GM10248 (cell line): ENCODE measurements at regions not wholly inside any gene's neighbourhood (a gene's known extent, or its start where the extent isn't known, plus 50 kb on each side); places are given as distances from the start of the nearest gene placed in this dataset.

ENCODE experiments used
- CTCF ChIA-PET: fragments of 300-600 bp; sonication (Branson Sonifier 250); formaldehyde crosslinking; extraction: SDS; loops from one replicate; lab custom pipeline; 2021; ENCODE audit warnings: antibody characterized with exemption; lab: Yijun Ruan, JAX
- POLR2A ChIA-PET: fragments of 350-650 bp; sonication (Branson Sonifier 250); formaldehyde crosslinking; extraction: SDS; loops from one replicate; lab custom pipeline; 2020; ENCODE audit warnings: antibody characterized with exemption; lab: Yijun Ruan, JAX
- DNase-seq: peaks from one replicate; pipeline ENCODE4 v3.0.0; 2012; ENCODE audit errors: extremely low spot score
- CTCF ChIP-seq: IDR thresholded peaks from 2 replicates; pipeline ENCODE4 v1.5.1; 2012; ENCODE audit warnings: mild to moderate bottlenecking, low read depth; ENCODE audit errors: extremely low read depth, missing control alignments, control extremely low read depth

GRCh38 chr1:219806642-219807041 is 121.7 kb downstream of the SLC30A10 start:
- no peak for TF ChIP-seq CTCF
- ChIA-PET CTCF (no interaction called here), POLR2A (no interaction called here)
- no peak for DNase-seq

- ChIA-PET CTCF (interaction anchor here (1.5 kb wide), 1 partner anchor 10 kb away, joined by 3 read pairs; no protein-coding TSS in a partner anchor), POLR2A (no interaction called here)
Observed at GRCh38 chr1:219806020-219806419, 122.3 kb downstream of the SLC30A10 start.

GRCh38 chr1:219805191-219805590 is 123.2 kb downstream of the SLC30A10 start:
- ChIA-PET CTCF (interaction anchor here (1.5 to 4.7 kb wide), 2 partner anchors 7 to 9 kb away, joined by 3 to 20 read pairs; no protein-coding TSS in a partner anchor), POLR2A (no interaction called here)
- TF ChIP-seq CTCF, result no peak
- DNase-seq, result no peak

More at GRCh38 chr1:219806020-219806419, 122.3 kb downstream of the SLC30A10 start:
- TF ChIP-seq CTCF, result no peak
- no peak for DNase-seq

- no peak for DNase-seq
- no peak for TF ChIP-seq CTCF
- CTCF ChIA-PET, result interaction anchor here (4.7 kb wide), 1 partner anchor 11 kb away, joined by 20 read pairs; no protein-coding TSS in a partner anchor
Observed at GRCh38 chr1:219801156-219801820, 127.1 kb downstream of the SLC30A10 start.

GRCh38 chr1:219798283-219799030 is 129.9 kb downstream of the SLC30A10 start:
- TF ChIP-seq CTCF, result no peak
- POLR2A ChIA-PET, result no interaction called here
- no peak for DNase-seq
- CTCF ChIA-PET, result no interaction called here

More at GRCh38 chr1:219801156-219801820, 127.1 kb downstream of the SLC30A10 start:
- POLR2A ChIA-PET, result no interaction called here

- TF ChIP-seq CTCF, result no peak
- ChIA-PET POLR2A (interaction anchor here (0.6 kb wide), 1 partner anchor 671 kb away, joined by 11 read pairs; no protein-coding TSS in a partner anchor), CTCF (interaction anchor here (1.0 to 3.2 kb wide), 2 partner anchors 13 to 15 kb away, joined by 3 to 12 read pairs; no protein-coding TSS in a partner anchor)
- DNase-seq, result no peak
Observed at GRCh38 chr1:219797683-219798082, 130.7 kb downstream of the SLC30A10 start.
